ENCODE measurements at regions not wholly inside any gene's neighbourhood (a gene's known extent, or its start where the extent isn't known, plus 50 kb on each side); places are given as distances from the start of the nearest gene placed in this dataset.

- no peaks in the 10 kb centered on the region for H3K27me3 ChIP-seq
Measured at GRCh38 chr22:45061332-45061731, 51.5 kb upstream of the PHF21B start.

GRCh38 chr22:45064313-45065278, 54.8 kb upstream of the PHF21B start:
- no peaks in the 10 kb centered on the region for H3K4me1 ChIP-seq
- no peak overlapping the region for H3K4me3 ChIP-seq
- H3K36me3 ChIP-seq, result no peaks in the 10 kb centered on the region
- H3K27me3 ChIP-seq, result no peaks in the 10 kb centered on the region
- no peak overlapping the region for H3K27ac ChIP-seq
- TF ChIP-seq CTCF (IDR thresholded peaks at IDR 0.05), result no peak
- H3K9me3 ChIP-seq, result no peaks in the 10 kb centered on the region
- no peak for DNase-seq (ENCODE audit: low spot score)

More at GRCh38 chr22:45061332-45061731, 51.5 kb upstream of the PHF21B start:
- Histone ChIP-seq H3K36me3 (no peaks in the 10 kb centered on the region), H3K4me3 (no peak overlapping the region), H3K4me1 (no peaks in the 10 kb centered on the region), H3K27ac (no peak overlapping the region), H3K9me3 (no peaks in the 10 kb centered on the region)
- TF ChIP-seq CTCF (IDR thresholded peaks at IDR 0.05), result no peak
- DNase-seq (ENCODE audit: low spot score), result no peak

GRCh38 chr22:45065726-45066125, 55.9 kb upstream of the PHF21B start:
- H3K4me1 ChIP-seq, result no peaks in the 10 kb centered on the region
- H3K27me3 ChIP-seq, result no peaks in the 10 kb centered on the region
- no peak for DNase-seq (ENCODE audit: low spot score)
- TF ChIP-seq CTCF (IDR thresholded peaks at IDR 0.05), result no peak
- H3K36me3 ChIP-seq, result no peaks in the 10 kb centered on the region
- no peaks in the 10 kb centered on the region for H3K9me3 ChIP-seq
- H3K27ac ChIP-seq, result no peak overlapping the region
- no peak overlapping the region for H3K4me3 ChIP-seq

GRCh38 chr22:45067731-45068130, 57.9 kb upstream of the PHF21B start:
- H3K27ac ChIP-seq, result no peak overlapping the region
- no peak overlapping the region for H3K4me3 ChIP-seq
- H3K9me3 ChIP-seq, result no peaks in the 10 kb centered on the region
- H3K36me3 ChIP-seq, result no peaks in the 10 kb centered on the region
- no peaks in the 10 kb centered on the region for H3K4me1 ChIP-seq
- no peak for TF ChIP-seq CTCF (IDR thresholded peaks at IDR 0.05)
- no peaks in the 10 kb centered on the region for H3K27me3 ChIP-seq
- DNase-seq (ENCODE audit: low spot score), result no peak

GRCh38 chr22:45069925-45070324, 60.1 kb upstream of the PHF21B start:
- TF ChIP-seq CTCF (IDR thresholded peaks at IDR 0.05), result no peak
- H3K4me1 ChIP-seq, result no peaks in the 10 kb centered on the region
- H3K27me3 ChIP-seq, result no peaks in the 10 kb centered on the region
- no peak overlapping the region for H3K4me3 ChIP-seq
- H3K27ac ChIP-seq, result no peak overlapping the region
- H3K36me3 ChIP-seq, result no peaks in the 10 kb centered on the region
- DNase-seq (ENCODE audit: low spot score), result no peak
- H3K9me3 ChIP-seq, result no peaks in the 10 kb centered on the region
